HepG2 (cell line): ENCODE measurements at regions not wholly inside any gene's neighbourhood (a gene's known extent, or its start where the extent isn't known, plus 50 kb on each side); places are given as distances from the start of the nearest gene placed in this dataset.

ENCODE experiments used
- CBFB ChIP-seq: sonication (generic); formaldehyde crosslinking; IDR thresholded peaks from 2 replicates; pipeline ENCODE4 v1.4.0; 2020; ENCODE audit warnings: missing genetic modification reagents
- FOXK2 ChIP-seq: fragments of 450-650 bp; IDR thresholded peaks from 2 replicates; pipeline ENCODE4 v1.6.1; 2016
- GZF1 ChIP-seq: sonication (generic); formaldehyde crosslinking; IDR thresholded peaks from 2 replicates; pipeline ENCODE4 v1.5.1; 2020; ENCODE audit warnings: mild to moderate bottlenecking, missing genetic modification reagents
- HES4 ChIP-seq: sonication (generic); formaldehyde crosslinking; IDR thresholded peaks from 2 replicates; pipeline ENCODE4 v1.9.0; 2021; ENCODE audit warnings: mild to moderate bottlenecking, missing genetic modification reagents, borderline replicate concordance
- HHEX ChIP-seq: IDR thresholded peaks from 2 replicates; pipeline ENCODE4 v1.6.1; 2016; ENCODE audit warnings: control low read depth
- HMG20B ChIP-seq: conservative IDR thresholded peaks from 2 replicates; pipeline ENCODE4 v1.6.1; 2016; ENCODE audit warnings: missing genetic modification reagents, missing compliant biosample characterization
- HOXA7 ChIP-seq: sonication (generic); formaldehyde crosslinking; IDR thresholded peaks from 2 replicates; pipeline ENCODE4 v1.8.1; 2022; ENCODE audit warnings: mild to moderate bottlenecking, missing genetic modification reagents, moderate library complexity
- IRF2 ChIP-seq: IDR thresholded peaks from 2 replicates; pipeline ENCODE4 v1.6.1; 2018; ENCODE audit warnings: missing genetic modification reagents, missing compliant biosample characterization
- ISX ChIP-seq: sonication (generic); formaldehyde crosslinking; conservative IDR thresholded peaks from 2 replicates; pipeline ENCODE4 v1.5.0; 2020; ENCODE audit warnings: missing genetic modification reagents
- LCORL ChIP-seq, 2 experiments: fragments of 450-650 bp in 1 of 2; sonication (generic) in 1 of 2; formaldehyde crosslinking in 1 of 2; IDR thresholded peaks; 2 replicates each; pipeline versions ENCODE4 v1.5.0 to v1.6.1; 2017 to 2020; ENCODE audit warnings: antibody characterized with exemption in 1 of 2, missing genetic modification reagents in 1 of 2
- MTA3 ChIP-seq: sonication (generic); formaldehyde crosslinking; IDR thresholded peaks from 2 replicates; pipeline ENCODE4 v1.4.0; 2020; ENCODE audit warnings: missing genetic modification reagents
- MXD3 ChIP-seq: IDR thresholded peaks from 2 replicates; pipeline ENCODE4 v1.6.1; 2016; ENCODE audit warnings: mild to moderate bottlenecking, missing biosample characterization, missing genetic modification reagents
- NFRKB ChIP-seq: fragments of 450-650 bp; IDR thresholded peaks from 2 replicates; pipeline ENCODE4 v1.6.1; 2017
- RFX5 ChIP-seq: IDR thresholded peaks from 2 replicates; pipeline ENCODE4 v1.6.1; 2011; ENCODE audit warnings: low read depth, low read length, improper control_type of control experiment
- SKI ChIP-seq: fragments of 450-650 bp; IDR thresholded peaks from one replicate; pipeline ENCODE4 v1.6.1; 2018; ENCODE audit warnings: mild to moderate bottlenecking; ENCODE audit not compliant: partially characterized antibody
- SNAI1 ChIP-seq: sonication (generic); formaldehyde crosslinking; IDR thresholded peaks from 2 replicates; pipeline ENCODE4 v1.5.0; 2020; ENCODE audit warnings: mild to moderate bottlenecking, missing genetic modification reagents, borderline replicate concordance
- SRSF9 ChIP-seq: fragments of 200-400 bp; formaldehyde crosslinking; IDR thresholded peaks from 2 replicates; pipeline ENCODE4 v1.6.1; 2018; ENCODE audit warnings: borderline replicate concordance, mild to moderate bottlenecking, low read depth, low read length; ENCODE audit not compliant: insufficient read depth, poor library complexity, severe bottlenecking
- WIZ ChIP-seq: sonication (generic); formaldehyde crosslinking; IDR thresholded peaks from 2 replicates; pipeline ENCODE4 v1.5.1; 2020; ENCODE audit warnings: mild to moderate bottlenecking, missing genetic modification reagents
- ZMAT3 ChIP-seq: sonication (generic); formaldehyde crosslinking; conservative IDR thresholded peaks from 2 replicates; pipeline ENCODE4 v1.7.0; 2021; ENCODE audit warnings: missing genetic modification reagents
- ZMYM4 ChIP-seq: sonication (generic); formaldehyde crosslinking; IDR thresholded peaks from 2 replicates; pipeline ENCODE4 v1.8.1; 2023; ENCODE audit warnings: mild to moderate bottlenecking, missing genetic modification reagents
- ZNF230 ChIP-seq: sonication (generic); formaldehyde crosslinking; IDR thresholded peaks from 2 replicates; pipeline ENCODE4 v1.4.0; 2020; ENCODE audit warnings: mild to moderate bottlenecking, missing genetic modification reagents
- ZNF30 ChIP-seq: sonication (generic); formaldehyde crosslinking; IDR thresholded peaks from 2 replicates; pipeline ENCODE4 v1.5.0; 2020; ENCODE audit warnings: mild to moderate bottlenecking, missing genetic modification reagents
- ZNF558 ChIP-seq: sonication (generic); formaldehyde crosslinking; IDR thresholded peaks from 2 replicates; pipeline ENCODE4 v1.9.0; 2022; ENCODE audit warnings: mild to moderate bottlenecking, missing genetic modification reagents, borderline replicate concordance
- ZNF563 ChIP-seq: sonication (generic); formaldehyde crosslinking; IDR thresholded peaks from 2 replicates; pipeline ENCODE4 v1.8.0; 2022; ENCODE audit warnings: mild to moderate bottlenecking, moderate library complexity, missing genetic modification reagents
- ZNF660 ChIP-seq: sonication (generic); formaldehyde crosslinking; IDR thresholded peaks from 2 replicates; pipeline ENCODE4 v1.5.1; 2020; ENCODE audit warnings: mild to moderate bottlenecking, low read depth, missing genetic modification reagents, borderline replicate concordance
- ZNF792 ChIP-seq: IDR thresholded peaks from 2 replicates; pipeline ENCODE4 v1.6.1; 2016
- ZSCAN21 ChIP-seq: sonication (generic); formaldehyde crosslinking; IDR thresholded peaks from 2 replicates; pipeline ENCODE4 v1.8.0; 2022; ENCODE audit warnings: mild to moderate bottlenecking, missing genetic modification reagents, moderate library complexity, borderline replicate concordance
- TF ChIP-seq, protein P1 (sequence below): sonication (generic); formaldehyde crosslinking; IDR thresholded peaks from 2 replicates; pipeline ENCODE4 v1.5.0; 2020; ENCODE audit warnings: mild to moderate bottlenecking, missing genetic modification reagents, moderate library complexity

- TF ChIP-seq ZMAT3 (CRISPR knock-in tag) (0 out of 2 replicates have a peak, but pooled peaks have one; percentile 40), FOXK2 (no peak), ZNF30 (no peak; the same call in 1 of the 2 replicates), RFX5 (no peak), SRSF9 (no peak), SNAI1 (CRISPR knock-in tag) (no peak), HMG20B (CRISPR knock-in tag) (no peak), ZNF558 (no peak), HES4 (CRISPR knock-in tag) (0 out of 2 replicates have a peak, but pooled peaks have one; percentile 49), ISX (CRISPR knock-in tag) (no peak), SKI (no peak), ZNF563 (CRISPR knock-in tag) (no peak), IRF2 (CRISPR knock-in tag) (no peak), NFRKB (no peak), MTA3 (CRISPR knock-in tag) (no peak), ZNF792 (CRISPR knock-in tag) (peak; percentile 78), ZMYM4 (CRISPR knock-in tag) (peak; percentile 25; the same call in 1 of the 2 replicates), HOXA7 (CRISPR knock-in tag) (no peak), LCORL (IDR thresholded peaks at IDR 0.05) (no peak), LCORL (CRISPR knock-in tag; IDR thresholded peaks at IDR 0.05) (no peak), GZF1 (CRISPR knock-in tag) (no peak), WIZ (CRISPR knock-in tag) (peak; percentile 90; the same call in 1 of the 2 replicates), ZNF660 (CRISPR knock-in tag) (no peak), CBFB (no peak), ZSCAN21 (0 out of 2 replicates have a peak, but pooled peaks have one; percentile 58), ZNF230 (CRISPR knock-in tag) (no peak), MXD3 (CRISPR knock-in tag) (no peak), HHEX (CRISPR knock-in tag) (no peak)
- TF ChIP-seq, protein P1, sequence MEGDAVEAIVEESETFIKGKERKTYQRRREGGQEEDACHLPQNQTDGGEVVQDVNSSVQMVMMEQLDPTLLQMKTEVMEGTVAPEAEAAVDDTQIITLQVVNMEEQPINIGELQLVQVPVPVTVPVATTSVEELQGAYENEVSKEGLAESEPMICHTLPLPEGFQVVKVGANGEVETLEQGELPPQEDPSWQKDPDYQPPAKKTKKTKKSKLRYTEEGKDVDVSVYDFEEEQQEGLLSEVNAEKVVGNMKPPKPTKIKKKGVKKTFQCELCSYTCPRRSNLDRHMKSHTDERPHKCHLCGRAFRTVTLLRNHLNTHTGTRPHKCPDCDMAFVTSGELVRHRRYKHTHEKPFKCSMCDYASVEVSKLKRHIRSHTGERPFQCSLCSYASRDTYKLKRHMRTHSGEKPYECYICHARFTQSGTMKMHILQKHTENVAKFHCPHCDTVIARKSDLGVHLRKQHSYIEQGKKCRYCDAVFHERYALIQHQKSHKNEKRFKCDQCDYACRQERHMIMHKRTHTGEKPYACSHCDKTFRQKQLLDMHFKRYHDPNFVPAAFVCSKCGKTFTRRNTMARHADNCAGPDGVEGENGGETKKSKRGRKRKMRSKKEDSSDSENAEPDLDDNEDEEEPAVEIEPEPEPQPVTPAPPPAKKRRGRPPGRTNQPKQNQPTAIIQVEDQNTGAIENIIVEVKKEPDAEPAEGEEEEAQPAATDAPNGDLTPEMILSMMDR (CRISPR knock-in tag), result peak; percentile 21; the same call in 1 of the 2 replicates
Measured at GRCh38 chr2:94759211-94759610, 112.0 kb upstream of the TEKT4 start (continued).
